Astrocyte (in vitro differentiated cells and primary cell): ENCODE measurements at regions not wholly inside any gene's neighbourhood (a gene's known extent, or its start where the extent isn't known, plus 50 kb on each side); places are given as distances from the start of the nearest gene placed in this dataset.

ENCODE experiments used
- DNase-seq: peaks from one replicate; pipeline ENCODE4 v3.0.0-alpha.2; 2010; ENCODE audit warnings: low read depth
- FAIRE-seq: peaks from 2 replicates; lab custom pipeline; 2011; peaks lifted over from hg19 to GRCh38; lab: Jason Lieb, UNC
- H2AFZ ChIP-seq: 2 replicates; pipeline ENCODE4 v1.6.0; 2012; ENCODE audit warnings: low read depth, low read length, inconsistent platforms
- H3K27ac ChIP-seq: 2 replicates; pipeline ENCODE4 v1.5.1; 2011; ENCODE audit warnings: low read depth, low read length, inconsistent platforms
- H3K27me3 ChIP-seq: 2 replicates; pipeline ENCODE4 v1.6.0; 2011; ENCODE audit warnings: low read length, inconsistent platforms; ENCODE audit not compliant: insufficient read depth
- H3K36me3 ChIP-seq: 2 replicates; pipeline ENCODE4 v1.5.1; 2011; ENCODE audit warnings: low read length, inconsistent platforms; ENCODE audit not compliant: insufficient read depth
- H3K4me1 ChIP-seq: 2 replicates; pipeline ENCODE4 v1.5.1; 2011; ENCODE audit warnings: low read length, inconsistent platforms; ENCODE audit not compliant: insufficient read depth
- H3K4me2 ChIP-seq: 2 replicates; pipeline ENCODE4 v1.6.0; 2012; ENCODE audit warnings: low read length, inconsistent platforms
- H3K4me3 ChIP-seq: 2 replicates; pipeline ENCODE4 v1.5.1; 2011; ENCODE audit warnings: low read depth, mild to moderate bottlenecking, low read length, inconsistent platforms; ENCODE audit not compliant: insufficient read depth
- H3K79me2 ChIP-seq: 2 replicates; pipeline ENCODE4 v1.6.0; 2012; ENCODE audit warnings: mild to moderate bottlenecking, low read length, inconsistent platforms; ENCODE audit not compliant: insufficient read depth
- H3K9ac ChIP-seq: 2 replicates; pipeline ENCODE4 v1.6.0; 2012; ENCODE audit warnings: mild to moderate bottlenecking, low read length, inconsistent platforms
- H3K9me3 ChIP-seq: 2 replicates; pipeline ENCODE4 v1.5.1; 2012; ENCODE audit warnings: low read depth, mild to moderate bottlenecking, low read length, inconsistent platforms; ENCODE audit not compliant: insufficient read depth
- H4K20me1 ChIP-seq: 2 replicates; pipeline ENCODE4 v1.6.0; 2012; ENCODE audit warnings: low read length, inconsistent platforms; ENCODE audit not compliant: insufficient read depth
- H3K27ac Mint-ChIP-seq: one replicate; pipeline ENCODE4 v1.8.0; 2021; ENCODE audit warnings: mild to moderate bottlenecking, mixed read lengths; ENCODE audit not compliant: unreplicated experiment
- H3K27me3 Mint-ChIP-seq: one replicate; pipeline ENCODE4 v1.8.0; 2021; ENCODE audit warnings: low read depth, mixed read lengths; ENCODE audit not compliant: unreplicated experiment
- H3K36me3 Mint-ChIP-seq: one replicate; pipeline ENCODE4 v1.8.0; 2021; ENCODE audit warnings: low read depth, mixed read lengths; ENCODE audit not compliant: unreplicated experiment
- H3K4me1 Mint-ChIP-seq: one replicate; pipeline ENCODE4 v1.8.0; 2021; ENCODE audit warnings: low read depth, mixed read lengths; ENCODE audit not compliant: unreplicated experiment
- H3K4me3 Mint-ChIP-seq: one replicate; pipeline ENCODE4 v1.8.0; 2021; ENCODE audit warnings: mild to moderate bottlenecking, moderate library complexity, mixed read lengths; ENCODE audit not compliant: unreplicated experiment
- H3K9me3 Mint-ChIP-seq: one replicate; pipeline ENCODE4 v1.8.0; 2021; ENCODE audit warnings: mild to moderate bottlenecking, mixed read lengths; ENCODE audit not compliant: unreplicated experiment
- EZH2 ChIP-seq: IDR thresholded peaks from 2 replicates; pipeline ENCODE4 v1.6.1; 2012; ENCODE audit warnings: mild to moderate bottlenecking, low read length, inconsistent platforms; ENCODE audit not compliant: insufficient read depth
- TF ChIP-seq, protein P1 (sequence below): IDR thresholded peaks from 2 replicates; pipeline ENCODE4 v1.5.1; 2011; ENCODE audit warnings: low read depth, mild to moderate bottlenecking, inconsistent platforms, low read length, moderate library complexity; ENCODE audit not compliant: insufficient read depth

DNA sequence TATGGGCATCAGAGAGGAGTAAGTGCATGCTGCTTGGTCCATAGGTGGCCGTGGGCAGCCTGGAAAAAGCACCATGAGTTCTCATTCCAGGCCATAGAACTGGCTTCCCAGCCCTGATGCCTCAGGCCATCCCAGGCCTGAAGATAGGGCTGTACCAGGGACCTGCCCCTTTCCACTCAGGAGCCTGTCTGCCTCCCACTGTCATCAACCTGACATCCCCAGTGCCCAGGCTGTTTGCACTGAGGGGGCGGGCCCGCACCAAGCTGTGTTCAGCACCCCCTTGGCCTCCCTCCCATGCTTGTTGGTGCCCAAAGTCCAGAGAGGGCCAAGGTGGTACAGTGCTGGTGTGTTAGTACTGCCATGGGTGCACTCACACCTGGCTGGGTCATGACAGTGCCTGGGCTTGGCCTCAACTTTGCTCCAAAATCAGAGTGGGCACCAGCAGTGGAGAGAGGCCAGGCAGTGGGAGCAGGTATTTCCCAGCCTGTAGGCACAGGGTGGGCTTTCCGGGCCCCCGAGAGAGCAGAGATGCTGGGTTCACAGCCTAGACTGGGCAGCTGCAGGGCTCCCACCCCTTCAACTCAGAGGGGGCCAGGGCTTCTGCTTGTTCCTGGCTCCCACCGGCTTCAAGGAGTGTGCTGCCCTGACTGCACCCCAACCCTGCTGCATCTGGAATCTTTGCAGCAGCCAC lies 556.1 kb downstream of the SI start:
- Mint-ChIP-seq H3K36me3 (no peaks in the 10 kb centered on the region), H3K27me3 (no peaks in the 10 kb centered on the region), H3K9me3 (peaks cover 2% of the 10 kb centered on the region), H3K4me3 (no peak overlapping the region), H3K27ac (no peak overlapping the region), H3K4me1 (no peaks in the 10 kb centered on the region)
- no peak for TF ChIP-seq EZH2
- TF ChIP-seq, protein P1, sequence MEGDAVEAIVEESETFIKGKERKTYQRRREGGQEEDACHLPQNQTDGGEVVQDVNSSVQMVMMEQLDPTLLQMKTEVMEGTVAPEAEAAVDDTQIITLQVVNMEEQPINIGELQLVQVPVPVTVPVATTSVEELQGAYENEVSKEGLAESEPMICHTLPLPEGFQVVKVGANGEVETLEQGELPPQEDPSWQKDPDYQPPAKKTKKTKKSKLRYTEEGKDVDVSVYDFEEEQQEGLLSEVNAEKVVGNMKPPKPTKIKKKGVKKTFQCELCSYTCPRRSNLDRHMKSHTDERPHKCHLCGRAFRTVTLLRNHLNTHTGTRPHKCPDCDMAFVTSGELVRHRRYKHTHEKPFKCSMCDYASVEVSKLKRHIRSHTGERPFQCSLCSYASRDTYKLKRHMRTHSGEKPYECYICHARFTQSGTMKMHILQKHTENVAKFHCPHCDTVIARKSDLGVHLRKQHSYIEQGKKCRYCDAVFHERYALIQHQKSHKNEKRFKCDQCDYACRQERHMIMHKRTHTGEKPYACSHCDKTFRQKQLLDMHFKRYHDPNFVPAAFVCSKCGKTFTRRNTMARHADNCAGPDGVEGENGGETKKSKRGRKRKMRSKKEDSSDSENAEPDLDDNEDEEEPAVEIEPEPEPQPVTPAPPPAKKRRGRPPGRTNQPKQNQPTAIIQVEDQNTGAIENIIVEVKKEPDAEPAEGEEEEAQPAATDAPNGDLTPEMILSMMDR: no peak
- Histone ChIP-seq H3K4me1 (no peaks in the 10 kb centered on the region), H2AFZ (no peak overlapping the region), H3K9ac (no peak overlapping the region), H3K27ac (no peak overlapping the region), H3K79me2 (no peaks in the 10 kb centered on the region), H3K9me3 (peaks cover 14% of the 10 kb centered on the region), H3K4me3 (no peak overlapping the region), H3K4me2 (no peak overlapping the region), H3K27me3 (no peaks in the 10 kb centered on the region), H4K20me1 (no peaks in the 10 kb centered on the region), H3K36me3 (no peaks in the 10 kb centered on the region)
- FAIRE-seq: no peak
- DNase-seq: no peak

DNA sequence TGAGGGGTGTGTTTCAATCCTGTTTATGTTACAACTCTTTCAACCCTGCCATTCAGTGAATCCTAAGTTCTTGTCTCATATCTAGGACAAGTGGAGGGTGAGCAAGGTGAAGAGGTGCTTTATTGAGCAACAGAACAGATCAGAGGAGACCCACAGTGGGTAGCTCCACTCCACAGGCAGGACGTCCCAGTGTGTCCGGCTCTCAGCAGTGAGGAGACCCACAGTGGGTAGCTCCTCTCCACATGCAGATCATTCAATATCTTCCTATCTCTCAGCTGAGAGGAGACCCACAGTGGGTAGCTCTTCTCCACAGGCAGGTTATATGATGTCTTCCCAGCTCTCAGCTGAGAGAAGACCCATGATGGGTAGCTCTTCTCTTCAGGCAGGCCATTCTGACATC lies 556.7 kb downstream of the SI start:
- Histone ChIP-seq H3K27me3 (no peaks in the 10 kb centered on the region), H3K4me1 (no peaks in the 10 kb centered on the region), H4K20me1 (no peaks in the 10 kb centered on the region), H2AFZ (no peak overlapping the region), H3K36me3 (no peaks in the 10 kb centered on the region), H3K79me2 (no peaks in the 10 kb centered on the region), H3K4me3 (no peak overlapping the region), H3K9ac (no peak overlapping the region), H3K27ac (no peak overlapping the region), H3K9me3 (peaks cover 14% of the 10 kb centered on the region), H3K4me2 (no peak overlapping the region)
- no peak overlapping the region for H3K27ac Mint-ChIP-seq
- DNase-seq (no peak), FAIRE-seq (no peak)
- H3K4me1 Mint-ChIP-seq: no peaks in the 10 kb centered on the region
- H3K27me3 Mint-ChIP-seq: no peaks in the 10 kb centered on the region
- H3K9me3 Mint-ChIP-seq: peaks cover 2% of the 10 kb centered on the region
- H3K4me3 Mint-ChIP-seq: no peak overlapping the region
- H3K36me3 Mint-ChIP-seq: no peaks in the 10 kb centered on the region
- TF ChIP-seq, protein P1: no peak
- TF ChIP-seq EZH2: no peak

DNA sequence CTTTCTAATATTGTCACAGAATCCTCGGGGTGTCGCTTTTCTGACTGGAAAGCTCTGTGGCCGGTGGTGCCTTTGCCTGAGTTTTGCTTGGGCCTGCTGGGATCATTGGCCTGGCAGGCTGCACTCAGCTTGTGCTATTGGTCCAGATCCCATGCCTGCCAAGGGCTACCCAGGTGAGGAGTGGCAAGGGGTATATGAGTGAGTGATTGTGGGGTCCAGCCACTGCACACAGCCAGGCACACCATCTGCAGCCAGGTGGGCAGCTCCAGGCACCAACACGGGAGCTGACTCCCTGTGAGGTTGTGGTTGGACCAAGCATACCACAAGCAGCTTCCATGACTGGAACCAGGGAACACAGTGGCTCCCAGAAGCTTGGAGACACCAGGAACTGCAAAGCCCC lies 557.2 kb downstream of the SI start:
- Histone ChIP-seq H3K4me1 (no peaks in the 10 kb centered on the region), H3K9me3 (peaks cover 14% of the 10 kb centered on the region), H3K27ac (no peak overlapping the region), H3K9ac (no peak overlapping the region), H3K4me3 (no peak overlapping the region), H4K20me1 (no peaks in the 10 kb centered on the region), H3K27me3 (no peaks in the 10 kb centered on the region), H2AFZ (no peak overlapping the region), H3K36me3 (no peaks in the 10 kb centered on the region), H3K79me2 (no peaks in the 10 kb centered on the region), H3K4me2 (no peak overlapping the region)
- H3K36me3 Mint-ChIP-seq: no peaks in the 10 kb centered on the region
- no peak for DNase-seq
- no peak for TF ChIP-seq EZH2
- TF ChIP-seq, protein P1: no peak
- H3K4me1 Mint-ChIP-seq: no peaks in the 10 kb centered on the region
- H3K4me3 Mint-ChIP-seq: no peak overlapping the region
- no peak for FAIRE-seq
- H3K27ac Mint-ChIP-seq: no peak overlapping the region
- H3K9me3 Mint-ChIP-seq: peaks cover 2% of the 10 kb centered on the region
- no peaks in the 10 kb centered on the region for H3K27me3 Mint-ChIP-seq
